ENCODE measurements at regions not wholly inside any gene's neighbourhood (a gene's known extent, or its start where the extent isn't known, plus 50 kb on each side); places are given as distances from the start of the nearest gene placed in this dataset.
"Not testable (repeated sequence)": the region's sequence is repeated elsewhere in the genome, so short reads cannot be mapped to it uniquely, and the experiment has no call there.

GRCh38 chr9:90999425-91000397 is 198.1 kb downstream of the SYK start:
- Mint-ChIP-seq H3K9me3 (no peaks in the 10 kb centered on the region), H3K4me1 (no peaks in the 10 kb centered on the region), H3K36me3 (no peaks in the 10 kb centered on the region), H3K27ac (no peak overlapping the region), H3K27me3 (no peaks in the 10 kb centered on the region), H3K4me3 (no peak overlapping the region)

- no peaks in the 10 kb centered on the region for H3K36me3 Mint-ChIP-seq
- H3K4me1 Mint-ChIP-seq, result no peaks in the 10 kb centered on the region
- H3K27ac Mint-ChIP-seq, result no peak overlapping the region
- no peak overlapping the region for H3K4me3 Mint-ChIP-seq
- H3K27me3 Mint-ChIP-seq, result no peaks in the 10 kb centered on the region
- H3K9me3 Mint-ChIP-seq, result no peaks in the 10 kb centered on the region
Measured at GRCh38 chr9:91001146-91001611, 199.6 kb downstream of the SYK start.

- no peaks in the 10 kb centered on the region for H3K36me3 Mint-ChIP-seq
Measured at GRCh38 chr9:91004484-91004883, 202.9 kb downstream of the SYK start.

GRCh38 chr9:91004992-91005391 is 203.4 kb downstream of the SYK start:
- no peak overlapping the region for H3K27ac Mint-ChIP-seq
- no peaks in the 10 kb centered on the region for H3K4me1 Mint-ChIP-seq
- H3K9me3 Mint-ChIP-seq, result no peaks in the 10 kb centered on the region
- H3K36me3 Mint-ChIP-seq, result no peaks in the 10 kb centered on the region
- H3K27me3 Mint-ChIP-seq, result no peaks in the 10 kb centered on the region
- no peak overlapping the region for H3K4me3 Mint-ChIP-seq

More at GRCh38 chr9:91004484-91004883, 202.9 kb downstream of the SYK start:
- Mint-ChIP-seq H3K4me3 (no peak overlapping the region), H3K9me3 (no peaks in the 10 kb centered on the region), H3K4me1 (no peaks in the 10 kb centered on the region), H3K27ac (no peak overlapping the region), H3K27me3 (no peaks in the 10 kb centered on the region)

GRCh38 chr9:91006046-91006445 is 204.4 kb downstream of the SYK start:
- Mint-ChIP-seq H3K4me1 (no peaks in the 10 kb centered on the region), H3K27ac (no peak overlapping the region), H3K27me3 (no peaks in the 10 kb centered on the region)

GRCh38 chr9:91008568-91008967 is 206.9 kb downstream of the SYK start:
- H3K4me3 Mint-ChIP-seq, result no peak overlapping the region
- peaks cover 3% of the 10 kb centered on the region for H3K27me3 Mint-ChIP-seq
- H3K4me1 Mint-ChIP-seq, result no peaks in the 10 kb centered on the region
- H3K36me3 Mint-ChIP-seq, result no peaks in the 10 kb centered on the region
- no peak overlapping the region for H3K27ac Mint-ChIP-seq
- H3K9me3 Mint-ChIP-seq, result peaks cover 10% of the 10 kb centered on the region

More at GRCh38 chr9:91006046-91006445, 204.4 kb downstream of the SYK start:
- Mint-ChIP-seq H3K36me3 (no peaks in the 10 kb centered on the region), H3K4me3 (no peak overlapping the region), H3K9me3 (no peaks in the 10 kb centered on the region)

- no peaks in the 10 kb centered on the region for H3K36me3 Mint-ChIP-seq
- peaks cover 4% of the 10 kb centered on the region for H3K27me3 Mint-ChIP-seq
- H3K27ac Mint-ChIP-seq, result no peak overlapping the region
- peaks cover 10% of the 10 kb centered on the region for H3K9me3 Mint-ChIP-seq
- no peak overlapping the region for H3K4me3 Mint-ChIP-seq
- H3K4me1 Mint-ChIP-seq, result no peaks in the 10 kb centered on the region
Measured at GRCh38 chr9:91011891-91012290, 210.3 kb downstream of the SYK start.

GRCh38 chr9:91012933-91013841 is 211.6 kb downstream of the SYK start:
- H3K4me1 Mint-ChIP-seq, result no peaks in the 10 kb centered on the region
- H3K27ac Mint-ChIP-seq, result no peak overlapping the region
- H3K27me3 Mint-ChIP-seq, result peaks cover 9% of the 10 kb centered on the region
- peaks cover 15% of the 10 kb centered on the region for H3K9me3 Mint-ChIP-seq
- H3K36me3 Mint-ChIP-seq, result no peaks in the 10 kb centered on the region
- H3K4me3 Mint-ChIP-seq, result no peak overlapping the region

- no peaks in the 10 kb centered on the region for H3K4me1 Mint-ChIP-seq
- H3K4me3 Mint-ChIP-seq, result no peak overlapping the region
- peaks cover 18% of the 10 kb centered on the region for H3K9me3 Mint-ChIP-seq
- H3K27me3 Mint-ChIP-seq, result peaks cover 15% of the 10 kb centered on the region
- no peaks in the 10 kb centered on the region for H3K36me3 Mint-ChIP-seq
- H3K27ac Mint-ChIP-seq, result no peak overlapping the region
Measured at GRCh38 chr9:91017245-91017644, 215.6 kb downstream of the SYK start.

- H3K4me3 Mint-ChIP-seq, H3K4me1 Mint-ChIP-seq, H3K36me3 Mint-ChIP-seq, H3K27ac Mint-ChIP-seq, H3K9me3 Mint-ChIP-seq: not testable (repeated sequence)
- H3K27me3 Mint-ChIP-seq, result peaks cover 12% of the 10 kb centered on the region
Measured at GRCh38 chr9:91019871-91020270, 218.3 kb downstream of the SYK start.

GRCh38 chr9:91021656-91022055 is 220.0 kb downstream of the SYK start:
- not testable (repeated sequence) for H3K9me3 Mint-ChIP-seq, H3K4me1 Mint-ChIP-seq, H3K36me3 Mint-ChIP-seq, H3K4me3 Mint-ChIP-seq, H3K27ac Mint-ChIP-seq
- H3K27me3 Mint-ChIP-seq, result peaks cover 12% of the 10 kb centered on the region

GRCh38 chr9:91023741-91024140 is 222.1 kb downstream of the SYK start:
- H3K27me3 Mint-ChIP-seq, result peaks cover 5% of the 10 kb centered on the region
- H3K9me3 Mint-ChIP-seq, result no peaks in the 10 kb centered on the region
- H3K4me1 Mint-ChIP-seq, result no peaks in the 10 kb centered on the region
- no peaks in the 10 kb centered on the region for H3K36me3 Mint-ChIP-seq
- no peak overlapping the region for H3K27ac Mint-ChIP-seq
- H3K4me3 Mint-ChIP-seq, result no peak overlapping the region

- Mint-ChIP-seq H3K36me3 (no peaks in the 10 kb centered on the region), H3K9me3 (no peaks in the 10 kb centered on the region), H3K4me1 (no peaks in the 10 kb centered on the region), H3K4me3 (no peak overlapping the region), H3K27ac (no peak overlapping the region), H3K27me3 (peaks cover 7% of the 10 kb centered on the region)
Measured at GRCh38 chr9:91024841-91025240, 223.2 kb downstream of the SYK start.

GRCh38 chr9:91025856-91026255 is 224.2 kb downstream of the SYK start:
- no peaks in the 10 kb centered on the region for H3K36me3 Mint-ChIP-seq

GRCh38 chr9:91026266-91026665 is 224.6 kb downstream of the SYK start:
- peaks cover 4% of the 10 kb centered on the region for H3K27me3 Mint-ChIP-seq
- no peaks in the 10 kb centered on the region for H3K36me3 Mint-ChIP-seq

More at GRCh38 chr9:91025856-91026255, 224.2 kb downstream of the SYK start:
- no peak overlapping the region for H3K4me3 Mint-ChIP-seq
- no peaks in the 10 kb centered on the region for H3K9me3 Mint-ChIP-seq
- H3K4me1 Mint-ChIP-seq, result no peaks in the 10 kb centered on the region
- no peak overlapping the region for H3K27ac Mint-ChIP-seq
- H3K27me3 Mint-ChIP-seq, result peaks cover 4% of the 10 kb centered on the region

GRCh38 chr9:91027005-91027404 is 225.4 kb downstream of the SYK start:
- Mint-ChIP-seq H3K9me3 (no peaks in the 10 kb centered on the region), H3K27ac (no peak overlapping the region), H3K4me3 (no peak overlapping the region), H3K4me1 (no peaks in the 10 kb centered on the region), H3K27me3 (peaks cover 7% of the 10 kb centered on the region), H3K36me3 (no peaks in the 10 kb centered on the region)

More at GRCh38 chr9:91026266-91026665, 224.6 kb downstream of the SYK start:
- Mint-ChIP-seq H3K4me3 (no peak overlapping the region), H3K9me3 (no peaks in the 10 kb centered on the region), H3K27ac (no peak overlapping the region), H3K4me1 (no peaks in the 10 kb centered on the region)
